CD4-positive, alpha-beta T cell treated with Interleukin-17A for 1 hour (primary cell): ENCODE measurements at regions not wholly inside any gene's neighbourhood (a gene's known extent, or its start where the extent isn't known, plus 50 kb on each side); places are given as distances from the start of the nearest gene placed in this dataset.
"Not testable (repeated sequence)": the region's sequence is repeated elsewhere in the genome, so short reads cannot be mapped to it uniquely, and the experiment has no call there.

Source experiments
- DNase-seq: peaks from one replicate; pipeline ENCODE4 v3.0.0-alpha.2; 2020

DNA sequence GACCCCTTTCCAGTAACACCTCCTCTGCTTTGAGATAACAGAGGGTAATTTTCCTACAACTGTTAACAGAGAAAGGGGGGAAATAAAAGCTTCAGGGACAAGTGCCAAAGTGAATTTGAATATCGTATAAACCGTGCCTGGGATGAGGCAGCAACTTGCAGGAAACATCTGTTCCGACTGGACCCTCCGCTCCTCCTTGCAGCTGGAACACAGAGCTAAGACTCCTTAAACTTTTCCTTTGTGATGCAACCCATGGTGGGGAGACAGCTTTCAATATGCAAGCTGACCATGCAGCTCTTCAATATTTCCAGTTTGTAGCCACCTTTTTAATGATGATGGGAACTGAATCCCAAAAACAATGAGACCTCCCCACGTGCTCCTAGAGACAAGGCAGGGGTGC lies 432.6 kb downstream of the ZNF536 start:
- no peak for DNase-seq

GRCh38 chr19:30804333-30804732 lies 432.1 kb downstream of the ZNF536 start:
- DNase-seq = not testable (repeated sequence)

GRCh38 chr19:30802424-30803013 lies 430.3 kb downstream of the ZNF536 start:
- no peak for DNase-seq

DNA sequence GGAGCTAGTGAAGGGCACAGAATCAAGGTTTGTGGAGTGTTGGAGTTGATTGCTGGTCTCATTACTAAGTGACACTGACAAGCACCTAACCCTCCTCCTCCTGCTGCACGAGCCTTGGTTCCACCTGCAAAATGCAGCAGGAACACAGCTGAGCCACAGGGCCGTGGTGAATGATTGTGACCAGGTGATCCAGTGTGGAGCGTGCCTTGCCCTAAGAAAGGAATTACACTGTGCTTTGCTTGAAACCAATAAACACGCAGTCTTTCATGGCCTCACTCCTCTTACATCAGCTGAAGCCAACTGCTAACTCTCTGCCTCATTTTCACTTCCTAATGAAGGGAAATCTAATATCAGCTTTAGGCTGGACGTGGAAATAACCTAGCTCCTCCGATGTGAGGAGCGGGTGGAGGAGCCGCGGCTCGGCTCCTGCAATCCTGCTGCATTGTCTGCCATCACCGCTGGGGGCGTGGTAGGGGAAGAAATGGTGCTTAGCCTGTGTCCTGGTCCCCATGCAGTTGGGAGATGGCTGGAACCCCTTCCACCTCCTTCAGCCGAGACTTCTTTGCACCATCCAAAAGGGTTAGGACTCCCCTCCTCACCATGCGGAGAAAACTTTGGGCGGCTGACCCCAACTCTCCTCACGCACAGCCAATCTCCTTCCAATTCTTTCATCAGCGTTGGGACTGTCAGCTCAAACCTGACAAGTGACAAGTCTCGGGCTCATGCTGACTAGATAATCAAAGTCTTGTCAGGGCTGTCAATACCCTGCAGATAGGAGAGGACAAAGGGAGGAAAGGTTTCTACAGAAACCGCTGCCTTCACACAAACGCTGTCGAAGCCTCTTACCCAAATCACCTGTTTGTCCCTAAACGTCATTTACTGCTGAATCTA lies 427.9 kb downstream of the ZNF536 start:
- no peak for DNase-seq

GRCh38 chr19:30795727-30796126 lies 423.5 kb downstream of the ZNF536 start:
- DNase-seq = no peak

DNA sequence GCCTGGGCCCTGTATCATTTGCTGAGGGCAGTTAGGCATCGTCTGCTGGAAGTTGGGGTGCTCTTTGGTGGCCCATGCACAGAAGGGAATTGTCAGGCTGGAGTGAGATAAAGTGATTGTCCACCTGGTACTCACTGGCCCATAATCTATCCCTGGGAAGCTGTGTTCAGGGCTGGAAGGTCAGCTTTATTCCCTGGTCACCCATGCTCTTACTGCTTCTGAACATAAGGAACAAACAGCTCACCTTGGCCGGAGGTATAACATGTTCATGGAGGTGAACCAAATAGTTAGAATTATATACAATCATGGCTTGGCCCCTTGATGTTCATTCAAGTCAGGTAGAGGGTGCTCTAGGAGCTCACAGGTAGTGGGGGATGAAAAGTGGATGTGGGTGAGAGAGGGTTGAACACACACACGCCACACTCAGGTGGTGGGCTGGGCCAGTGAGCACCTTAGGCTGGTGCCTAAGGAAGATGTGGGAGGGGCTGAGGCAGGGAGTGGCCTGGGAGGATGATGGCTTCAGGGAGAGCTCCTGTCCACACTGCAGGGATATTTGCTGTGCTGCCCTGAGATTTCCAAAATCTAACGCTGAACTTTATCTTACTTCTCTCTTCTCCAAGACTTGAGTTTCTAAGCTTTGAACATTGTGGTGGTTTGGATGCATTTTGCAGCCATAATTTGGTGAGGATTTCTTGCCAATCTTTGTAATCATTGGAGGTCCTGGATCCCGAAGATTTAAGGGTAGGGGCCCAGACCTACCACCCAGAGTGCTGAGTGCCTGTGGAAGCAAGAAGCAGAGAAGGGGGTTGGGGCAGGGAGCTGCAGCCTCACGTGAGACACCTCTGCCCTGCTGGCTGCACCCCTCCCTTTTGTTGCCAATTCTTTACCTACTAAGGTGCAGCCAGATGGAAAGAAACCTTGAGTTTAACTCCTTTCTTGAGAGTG lies 420.6 kb downstream of the ZNF536 start:
- DNase-seq = no peak

DNA sequence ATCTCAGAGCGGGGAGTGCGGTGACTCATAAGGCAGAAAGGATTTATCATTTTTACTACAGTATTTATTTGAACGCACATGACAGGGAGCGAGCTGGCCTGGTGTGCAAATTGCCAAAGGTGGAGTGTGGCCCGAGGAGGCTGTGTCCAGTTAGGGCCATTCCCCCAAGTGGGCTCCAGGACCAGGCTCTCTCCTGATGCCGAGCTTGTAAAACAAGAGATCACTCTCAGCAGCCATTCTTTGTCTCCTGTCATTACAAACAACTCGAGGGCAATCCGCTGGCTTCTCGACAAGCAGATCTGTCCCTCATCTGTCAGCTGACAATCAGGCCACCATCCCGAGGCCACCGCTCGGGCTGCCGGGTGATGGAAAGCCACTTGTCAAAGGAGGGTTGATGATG lies 418.9 kb downstream of the ZNF536 start:
- DNase-seq = no peak

- DNase-seq = no peak
Observed at GRCh38 chr19:30790056-30790680, 418.0 kb downstream of the ZNF536 start.

- DNase-seq = no peak
Observed at GRCh38 chr19:30788105-30788765, 416.1 kb downstream of the ZNF536 start.

DNA sequence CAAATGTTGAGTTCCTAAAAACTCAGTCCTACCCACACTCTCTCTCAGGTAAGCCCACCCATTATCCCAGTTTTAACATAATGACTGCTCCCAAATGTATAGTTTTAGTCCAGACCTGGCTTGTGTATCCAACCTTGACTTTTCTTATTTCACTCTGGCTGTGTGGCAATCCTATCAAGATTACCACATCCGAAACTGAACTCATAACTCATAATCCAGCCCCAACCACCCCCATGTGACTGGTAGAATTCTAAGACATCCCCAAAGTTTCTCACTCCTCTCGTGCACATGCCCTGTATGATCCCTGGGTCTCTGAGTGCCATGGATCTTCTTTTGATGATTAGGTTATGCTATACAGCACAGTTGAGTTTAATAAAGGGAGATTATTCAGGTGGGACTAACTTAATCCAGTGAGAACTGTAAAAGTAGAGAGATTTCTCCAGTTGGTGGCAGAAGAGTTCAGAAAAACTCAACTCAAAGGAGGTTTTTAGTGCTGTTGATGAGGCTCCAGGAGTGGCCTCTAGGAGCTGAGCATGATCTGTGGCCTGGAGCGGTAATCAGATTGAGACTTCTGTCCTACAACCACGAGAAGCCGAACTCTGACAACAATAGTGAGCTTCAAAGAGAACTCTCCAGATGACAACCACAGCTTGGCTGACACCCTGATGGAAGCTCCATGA lies 413.4 kb downstream of the ZNF536 start:
- DNase-seq = no peak

DNA sequence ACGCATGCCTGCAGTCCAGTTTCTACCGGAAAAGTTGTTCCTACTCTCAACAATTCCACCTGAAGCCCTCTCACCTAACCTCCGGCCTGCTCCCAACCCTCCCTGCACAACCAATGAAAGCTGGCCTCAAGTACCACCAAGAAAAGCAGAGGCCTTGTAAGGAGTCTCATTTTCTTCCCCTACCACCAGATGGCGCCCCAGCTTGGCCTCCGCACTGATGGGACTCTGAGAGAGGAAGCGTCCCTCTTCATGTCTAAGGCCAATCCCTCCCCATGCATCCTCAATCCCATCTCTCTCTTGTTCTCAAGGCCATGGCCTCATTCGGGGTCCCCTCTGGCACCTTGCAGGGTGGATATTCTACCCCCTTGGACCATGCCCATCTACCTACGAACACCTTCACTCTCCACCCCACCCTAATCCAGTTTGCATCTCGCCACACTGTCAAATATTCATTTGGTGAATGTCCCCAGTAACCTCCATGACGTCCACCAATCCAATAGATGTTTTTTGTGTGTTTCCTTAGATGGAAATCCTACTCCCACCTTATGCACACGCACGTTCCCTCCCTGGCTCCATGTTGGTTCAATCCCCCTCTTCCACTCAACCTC lies 412.8 kb downstream of the ZNF536 start:
- peak; percentile 56 for DNase-seq

DNA sequence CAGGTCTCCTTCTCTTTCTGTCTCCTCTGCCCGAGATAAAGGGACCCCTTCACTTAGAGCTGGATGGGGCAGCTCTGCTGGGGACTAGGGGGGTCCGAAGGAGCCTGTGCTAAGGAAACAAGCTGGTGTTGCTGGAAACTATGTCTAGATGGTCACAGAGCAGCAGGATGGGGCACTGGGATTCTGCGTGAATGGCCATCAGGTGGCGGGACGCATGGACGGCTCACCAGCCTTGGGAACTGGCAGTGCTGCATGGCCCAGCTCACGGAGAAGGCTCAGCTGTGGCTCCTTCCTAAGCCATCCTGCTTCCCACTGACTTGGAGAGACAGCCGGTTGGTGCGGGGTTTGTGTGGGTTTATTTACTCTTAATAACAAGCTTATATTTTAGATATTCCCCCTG lies 411.8 kb downstream of the ZNF536 start:
- no peak for DNase-seq

DNA sequence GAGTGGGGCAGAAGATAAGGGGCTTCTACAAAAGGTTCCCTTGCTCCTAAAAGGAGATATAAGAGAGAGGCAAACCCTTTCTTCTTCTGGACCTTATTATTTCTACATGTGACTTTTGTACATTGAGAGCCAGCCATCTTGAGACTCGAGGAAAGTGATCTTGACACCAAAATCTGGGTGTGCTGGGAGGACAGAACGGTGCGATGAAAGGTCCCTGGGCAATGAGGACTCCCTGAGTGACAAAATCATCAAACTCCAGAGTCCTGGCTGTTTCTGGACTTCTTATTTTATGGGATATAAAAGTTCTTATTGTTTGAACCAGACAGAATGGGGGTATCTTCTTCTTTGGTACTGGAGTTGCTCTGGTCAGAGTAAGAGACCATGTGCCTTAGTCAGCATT lies 411.0 kb downstream of the ZNF536 start:
- no peak for DNase-seq

DNA sequence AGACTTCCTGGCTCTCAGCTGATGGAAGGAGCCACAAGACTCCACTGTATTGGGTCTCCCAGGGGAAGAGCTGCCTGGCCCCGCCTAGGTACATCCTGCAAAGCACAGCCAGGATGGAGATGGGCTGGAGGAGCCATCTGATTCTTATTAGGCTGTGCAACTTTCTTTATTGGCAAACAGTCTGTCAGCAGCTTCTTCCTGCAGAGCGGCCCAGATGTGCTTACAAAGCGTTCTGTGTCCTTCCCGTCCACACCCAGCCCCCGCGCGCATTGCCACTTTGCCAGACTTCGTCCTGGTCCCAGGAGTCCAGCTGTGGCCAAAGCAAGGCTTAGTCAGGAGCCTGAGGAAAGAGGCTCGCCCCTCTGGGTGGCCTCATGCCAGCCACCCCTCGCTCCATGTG lies 409.3 kb downstream of the ZNF536 start:
- DNase-seq = no peak

DNA sequence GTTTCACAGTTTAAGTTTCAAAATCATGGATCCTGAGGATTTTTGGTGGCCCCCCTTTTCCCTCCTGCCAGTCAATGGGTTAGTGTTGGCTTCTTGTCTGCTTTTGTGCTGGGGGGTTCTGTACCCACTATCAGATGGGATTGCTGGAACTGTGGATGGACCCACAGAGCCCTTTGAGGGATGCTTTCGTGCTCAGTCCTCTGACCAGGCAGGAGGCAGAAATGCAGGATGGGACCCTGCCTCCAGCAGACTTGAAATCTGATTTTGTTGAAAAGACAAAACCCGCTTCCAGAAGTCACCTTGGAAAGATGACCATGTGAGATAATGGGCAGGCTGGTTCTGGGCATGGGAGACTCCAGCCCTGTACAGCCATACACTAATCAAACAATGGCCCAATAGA lies 408.9 kb downstream of the ZNF536 start:
- DNase-seq = no peak

- DNase-seq = no peak
Observed at GRCh38 chr19:30780456-30780855, 408.3 kb downstream of the ZNF536 start.

GRCh38 chr19:30780032-30780431 lies 407.8 kb downstream of the ZNF536 start:
- DNase-seq = no peak

DNA sequence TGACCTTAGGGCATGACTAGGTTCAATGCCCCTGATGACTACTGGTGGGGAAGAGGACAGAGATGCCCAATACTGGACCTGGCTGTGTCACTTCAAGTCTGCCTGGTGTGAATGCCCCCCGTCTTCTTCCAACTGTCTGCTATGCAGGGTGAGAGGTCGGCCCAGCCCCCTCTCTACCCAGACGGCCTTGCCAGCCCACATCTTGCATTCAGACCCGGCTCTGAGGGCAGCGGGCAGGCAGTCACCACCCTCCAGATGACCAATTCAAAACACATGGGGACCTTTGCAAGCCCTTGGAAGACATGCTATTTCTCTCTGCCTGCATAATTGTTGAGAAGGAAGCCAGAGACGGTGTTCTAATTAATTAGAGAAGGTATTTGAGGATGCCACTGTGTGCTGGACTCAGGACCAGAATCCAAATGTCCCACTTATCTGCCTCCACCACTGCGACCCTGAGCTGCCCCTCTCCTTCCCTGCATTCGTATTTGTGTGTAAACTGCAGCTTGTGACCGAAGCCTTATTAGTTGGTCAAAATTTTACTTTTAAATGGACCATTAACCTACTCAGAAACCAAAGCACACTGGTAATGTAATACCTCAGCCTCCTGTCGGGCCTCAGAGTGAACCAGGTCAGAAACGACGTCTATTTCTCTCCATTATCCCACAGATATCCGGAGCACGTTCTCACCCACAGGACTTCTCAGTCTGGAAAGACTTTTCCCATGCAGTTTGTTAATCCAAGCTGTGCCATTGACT lies 407.0 kb downstream of the ZNF536 start:
- DNase-seq = no peak

DNA sequence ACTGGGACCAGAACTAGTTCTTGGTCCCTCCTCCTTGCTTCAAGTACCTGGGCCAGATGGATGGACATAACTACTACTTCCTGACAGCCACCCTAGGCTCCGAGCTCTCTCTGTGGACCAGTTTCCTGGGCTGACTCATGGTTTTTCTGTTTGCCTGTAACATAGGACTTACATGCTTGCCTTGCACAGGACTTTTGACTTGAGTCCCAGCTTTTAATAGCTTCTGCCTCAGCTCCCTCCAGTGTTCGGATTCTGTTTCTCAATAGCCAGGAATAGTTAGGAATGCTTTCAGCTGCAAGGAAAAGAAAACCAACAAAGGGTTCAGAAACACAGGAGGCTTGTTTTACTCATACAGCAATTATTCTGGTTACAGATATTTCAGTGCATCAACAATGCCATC lies 405.9 kb downstream of the ZNF536 start:
- DNase-seq = no peak

DNA sequence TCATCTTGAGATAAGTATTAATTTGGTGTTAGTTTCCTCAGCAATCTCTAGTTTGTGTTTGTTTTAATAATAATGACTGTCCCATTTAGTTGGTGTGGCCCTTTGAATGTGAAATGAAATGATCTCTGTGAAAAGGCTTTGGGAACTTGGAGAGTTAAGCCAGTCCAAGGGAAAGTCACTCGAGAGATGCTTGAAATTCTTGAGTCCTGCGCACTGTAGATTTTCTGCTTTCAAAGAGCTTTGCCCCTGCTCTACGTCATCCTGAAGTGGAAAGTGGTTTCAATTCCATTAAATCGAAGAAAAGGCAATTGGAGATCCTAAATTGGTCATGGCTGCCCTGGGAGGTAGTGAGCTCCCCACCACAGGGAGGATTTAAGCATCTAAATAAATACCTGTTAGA lies 403.8 kb downstream of the ZNF536 start:
- no peak for DNase-seq
